Fibroblast of lung (primary cell): ENCODE measurements at regions not wholly inside any gene's neighbourhood (a gene's known extent, or its start where the extent isn't known, plus 50 kb on each side); places are given as distances from the start of the nearest gene placed in this dataset.
A peak's percentile ranks its signal among the peaks of the same experiment; 100 is the strongest.

Source experiments
- DNase-seq, 2 donors: peaks; one replicate each; pipeline versions ENCODE4 v3.0.0 to v3.0.0-alpha.2; 2010; ENCODE audit warnings: low read depth in 2 of 2
- H2AFZ ChIP-seq: 2 replicates; pipeline ENCODE4 v1.5.1; 2012; ENCODE audit warnings: low read length, control low read depth, inconsistent platforms
- H3K27ac ChIP-seq: 2 replicates; pipeline ENCODE4 v1.5.1; 2011; ENCODE audit warnings: low read length, control low read depth; ENCODE audit not compliant: insufficient read depth
- H3K27me3 ChIP-seq: 2 replicates; pipeline ENCODE4 v1.5.1; 2011; ENCODE audit warnings: mild to moderate bottlenecking, low read length; ENCODE audit not compliant: control insufficient read depth, insufficient read depth
- H3K36me3 ChIP-seq: 2 replicates; pipeline ENCODE4 v1.5.1; 2011; ENCODE audit warnings: low read length; ENCODE audit not compliant: control insufficient read depth, insufficient read depth
- H3K4me1 ChIP-seq: 2 replicates; pipeline ENCODE4 v1.5.1; 2011; ENCODE audit warnings: low read length; ENCODE audit not compliant: control insufficient read depth, insufficient read depth; ENCODE audit errors: extremely low read depth
- H3K4me2 ChIP-seq: 2 replicates; pipeline ENCODE4 v1.5.1; 2011; ENCODE audit warnings: low read length, control low read depth; ENCODE audit not compliant: insufficient read depth; ENCODE audit errors: extremely low read depth
- H3K4me3 ChIP-seq, 4 experiments: fragments of 200-600 bp in 1 of 4; sonication (generic) in 1 of 4; replicated peaks in 1 of 4; 2 replicates each; pipeline ENCODE4 v1.5.1; 2011 to 2016; ENCODE audit warnings: low read length in 4 of 4, low read depth in 3 of 4, mild to moderate bottlenecking in 3 of 4, control low read depth in 2 of 4, inconsistent platforms in 1 of 4, mixed read lengths in 1 of 4; ENCODE audit not compliant: insufficient read depth in 1 of 4; ENCODE audit errors: control extremely low read depth in 1 of 4
- H3K79me2 ChIP-seq: 2 replicates; pipeline ENCODE4 v1.5.1; 2012; ENCODE audit warnings: mild to moderate bottlenecking, low read length, inconsistent platforms; ENCODE audit not compliant: control insufficient read depth, insufficient read depth
- H3K9ac ChIP-seq: 2 replicates; pipeline ENCODE4 v1.5.1; 2011; ENCODE audit warnings: mild to moderate bottlenecking, low read length, control low read depth; ENCODE audit not compliant: insufficient read depth
- H3K9me3 ChIP-seq: 2 replicates; pipeline ENCODE4 v1.5.1; 2012; ENCODE audit warnings: low read depth, low read length; ENCODE audit not compliant: control insufficient read depth, insufficient read depth
- H4K20me1 ChIP-seq: 2 replicates; pipeline ENCODE4 v1.5.1; 2011; ENCODE audit warnings: low read length; ENCODE audit not compliant: control insufficient read depth, insufficient read depth; ENCODE audit errors: extremely low read depth
- EZH2 ChIP-seq: IDR thresholded peaks from 2 replicates; pipeline ENCODE4 v1.5.1; 2012; ENCODE audit warnings: low read length, control low read depth, mild to moderate bottlenecking; ENCODE audit errors: missing control alignments
- TF ChIP-seq, protein P1 (sequence below), 2 donors: IDR thresholded peaks in 1 of 2; conservative IDR thresholded peaks in 1 of 2; 1 replicate in 1 of 2; 2 replicates in 1 of 2; pipeline ENCODE4 v1.5.1; 2011 to 2012; ENCODE audit warnings: low read length in 2 of 2, control low read depth in 1 of 2, inconsistent platforms in 1 of 2, low read depth in 1 of 2, mild to moderate bottlenecking in 1 of 2

DNA sequence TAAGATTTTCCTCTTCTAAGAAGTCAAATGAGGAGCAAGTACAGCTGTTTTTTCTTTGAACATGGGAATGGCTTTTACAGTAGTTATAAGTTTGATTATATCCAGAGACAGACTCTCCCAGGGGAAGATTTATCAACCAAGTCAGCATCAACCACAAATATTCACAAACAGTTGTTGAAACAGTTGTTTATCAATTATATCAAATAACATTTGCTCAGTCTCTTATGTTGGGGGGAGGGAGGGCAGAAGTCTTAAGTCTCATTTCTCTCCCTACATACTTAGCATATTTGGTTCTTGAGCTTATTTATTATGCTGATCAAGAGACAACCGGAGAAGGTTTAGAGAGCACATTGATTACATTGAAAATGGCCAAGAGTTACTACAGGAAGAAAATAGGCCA is 110.1 kb downstream of the FBXO8 start:
- Histone ChIP-seq H4K20me1 (no peaks in the 10 kb centered on the region), H3K9me3 (no peaks in the 10 kb centered on the region), H3K4me1 (no peaks in the 10 kb centered on the region), H3K4me2 (no peak overlapping the region), H3K79me2 (no peaks in the 10 kb centered on the region), H2AFZ (no peak overlapping the region), H3K9ac (no peak overlapping the region), H3K36me3 (no peaks in the 10 kb centered on the region), H3K27me3 (no peaks in the 10 kb centered on the region), H3K27ac (no peak overlapping the region), H3K4me3 (no peak overlapping the region)
- peak in 1 of 2 donors; percentile 33 for DNase-seq
- TF ChIP-seq EZH2: no peak
- TF ChIP-seq, protein P1, sequence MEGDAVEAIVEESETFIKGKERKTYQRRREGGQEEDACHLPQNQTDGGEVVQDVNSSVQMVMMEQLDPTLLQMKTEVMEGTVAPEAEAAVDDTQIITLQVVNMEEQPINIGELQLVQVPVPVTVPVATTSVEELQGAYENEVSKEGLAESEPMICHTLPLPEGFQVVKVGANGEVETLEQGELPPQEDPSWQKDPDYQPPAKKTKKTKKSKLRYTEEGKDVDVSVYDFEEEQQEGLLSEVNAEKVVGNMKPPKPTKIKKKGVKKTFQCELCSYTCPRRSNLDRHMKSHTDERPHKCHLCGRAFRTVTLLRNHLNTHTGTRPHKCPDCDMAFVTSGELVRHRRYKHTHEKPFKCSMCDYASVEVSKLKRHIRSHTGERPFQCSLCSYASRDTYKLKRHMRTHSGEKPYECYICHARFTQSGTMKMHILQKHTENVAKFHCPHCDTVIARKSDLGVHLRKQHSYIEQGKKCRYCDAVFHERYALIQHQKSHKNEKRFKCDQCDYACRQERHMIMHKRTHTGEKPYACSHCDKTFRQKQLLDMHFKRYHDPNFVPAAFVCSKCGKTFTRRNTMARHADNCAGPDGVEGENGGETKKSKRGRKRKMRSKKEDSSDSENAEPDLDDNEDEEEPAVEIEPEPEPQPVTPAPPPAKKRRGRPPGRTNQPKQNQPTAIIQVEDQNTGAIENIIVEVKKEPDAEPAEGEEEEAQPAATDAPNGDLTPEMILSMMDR (conservative IDR thresholded peaks at IDR 0.05 in 1 of 2, IDR thresholded peaks at IDR 0.05 in 1 of 2; ENCODE audit: low read depth in 1 of 2, low read length in 2 of 2): no peak

DNA sequence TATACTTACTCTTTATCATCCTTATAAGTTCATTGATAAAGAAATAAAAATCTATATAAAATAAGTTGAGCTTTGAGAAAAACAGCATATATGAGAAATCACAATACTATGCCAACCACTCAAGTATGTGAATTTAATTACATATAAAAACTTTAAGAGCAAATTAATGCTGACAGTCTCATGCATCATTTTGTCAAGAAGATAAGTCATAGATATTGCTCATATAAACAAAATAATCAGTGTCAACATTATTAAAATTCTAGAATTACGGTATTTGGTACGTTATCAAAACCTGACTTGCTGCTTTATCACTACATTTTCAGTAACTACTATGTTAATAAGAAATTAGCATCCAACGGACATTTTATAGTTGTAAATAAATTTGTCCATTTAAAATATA is 111.2 kb downstream of the FBXO8 start:
- TF ChIP-seq, protein P1 (conservative IDR thresholded peaks at IDR 0.05 in 1 of 2, IDR thresholded peaks at IDR 0.05 in 1 of 2; ENCODE audit: low read depth in 1 of 2, low read length in 2 of 2): no peak
- no peak for TF ChIP-seq EZH2
- Histone ChIP-seq H3K4me2 (no peak overlapping the region), H3K9me3 (no peaks in the 10 kb centered on the region), H3K27ac (no peak overlapping the region), H3K79me2 (no peaks in the 10 kb centered on the region), H2AFZ (no peak overlapping the region), H3K4me3 (no peak overlapping the region), H3K4me1 (no peaks in the 10 kb centered on the region), H3K27me3 (no peaks in the 10 kb centered on the region), H3K36me3 (no peaks in the 10 kb centered on the region), H3K9ac (no peak overlapping the region), H4K20me1 (no peaks in the 10 kb centered on the region)
- DNase-seq: no peak

DNA sequence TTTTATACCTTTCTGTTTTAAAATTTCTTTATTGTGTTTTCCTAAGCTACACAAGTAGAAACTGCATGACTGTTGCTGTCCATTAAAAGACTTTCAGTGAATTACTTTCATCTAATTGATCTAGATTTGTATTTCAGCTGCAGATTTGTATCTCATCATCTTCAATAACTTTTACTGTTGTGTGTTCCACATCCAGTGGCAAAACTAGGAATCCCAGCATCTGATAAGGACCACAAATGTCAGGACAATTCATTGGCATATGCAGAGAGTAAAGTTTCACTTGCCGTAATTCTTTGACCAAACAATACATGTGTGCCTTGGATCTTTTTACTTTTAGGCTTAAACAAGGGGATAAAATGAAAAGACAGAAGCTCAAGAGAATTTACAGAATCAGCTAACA is 112.6 kb downstream of the FBXO8 start:
- Histone ChIP-seq H4K20me1 (no peaks in the 10 kb centered on the region), H3K9ac (no peak overlapping the region), H3K79me2 (no peaks in the 10 kb centered on the region), H3K9me3 (no peaks in the 10 kb centered on the region), H2AFZ (no peak overlapping the region), H3K36me3 (no peaks in the 10 kb centered on the region), H3K4me2 (no peak overlapping the region), H3K27me3 (no peaks in the 10 kb centered on the region), H3K27ac (no peak overlapping the region), H3K4me3 (no peak overlapping the region), H3K4me1 (no peaks in the 10 kb centered on the region)
- DNase-seq: no peak
- TF ChIP-seq, protein P1 (conservative IDR thresholded peaks at IDR 0.05 in 1 of 2, IDR thresholded peaks at IDR 0.05 in 1 of 2; ENCODE audit: low read depth in 1 of 2, low read length in 2 of 2): no peak
- no peak for TF ChIP-seq EZH2
